ENCODE measurements at regions not wholly inside any gene's neighbourhood (a gene's known extent, or its start where the extent isn't known, plus 50 kb on each side); places are given as distances from the start of the nearest gene placed in this dataset.

DNA sequence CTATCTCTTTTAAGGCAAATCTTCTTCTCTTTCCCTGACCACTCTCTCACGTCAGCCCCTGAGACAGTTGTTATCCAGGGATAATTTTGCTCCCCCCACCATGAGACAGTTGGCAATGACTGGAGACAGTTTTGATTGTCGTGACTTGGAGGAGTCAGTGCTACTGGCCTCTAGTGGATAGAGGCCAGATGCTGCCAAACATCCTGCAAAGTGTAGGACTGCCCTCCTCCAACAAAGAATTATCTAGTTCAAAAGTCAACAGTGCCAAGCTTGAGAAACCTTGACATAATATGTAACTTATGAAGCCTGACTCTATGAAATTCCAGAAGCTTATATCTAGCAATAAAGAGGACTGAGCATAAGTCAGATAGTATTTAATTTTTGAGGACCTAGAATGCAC is 502.1 kb upstream of the IGFBP7 start:
- intact Hi-C loops (cut with micrococcal nuclease) = no loop called here
- DNase-seq (no peak), ATAC-seq (no peak)

DNA sequence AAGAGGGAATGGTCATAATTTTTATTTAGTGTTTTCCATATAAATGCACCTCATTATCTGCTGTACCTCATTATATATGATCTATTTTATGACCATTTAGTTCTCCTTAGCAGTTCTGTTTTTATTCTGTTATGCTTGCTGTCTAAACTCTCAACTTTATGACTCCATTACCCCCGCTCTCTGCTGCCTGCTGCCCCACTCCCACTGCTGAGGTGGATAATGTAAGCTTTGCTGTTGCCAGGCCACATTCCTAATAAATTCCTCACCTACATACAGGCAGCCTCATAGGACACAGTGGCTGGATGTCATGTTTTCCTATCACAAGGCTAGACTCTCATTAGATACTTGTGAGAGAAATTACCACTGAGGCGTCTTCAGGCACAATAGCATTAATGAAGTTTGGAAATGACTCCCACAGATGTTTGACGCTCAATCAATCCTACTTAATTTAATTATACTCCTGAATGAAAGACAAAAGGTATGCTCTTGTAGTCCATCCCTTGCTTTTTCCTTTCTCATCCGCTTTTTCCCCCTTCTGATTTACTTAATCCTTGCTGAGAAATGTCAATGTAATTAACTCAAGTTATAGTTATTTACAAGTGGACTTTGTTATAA is 497.5 kb upstream of the IGFBP7 start:
- intact Hi-C loops (cut with micrococcal nuclease) = no loop called here

DNA sequence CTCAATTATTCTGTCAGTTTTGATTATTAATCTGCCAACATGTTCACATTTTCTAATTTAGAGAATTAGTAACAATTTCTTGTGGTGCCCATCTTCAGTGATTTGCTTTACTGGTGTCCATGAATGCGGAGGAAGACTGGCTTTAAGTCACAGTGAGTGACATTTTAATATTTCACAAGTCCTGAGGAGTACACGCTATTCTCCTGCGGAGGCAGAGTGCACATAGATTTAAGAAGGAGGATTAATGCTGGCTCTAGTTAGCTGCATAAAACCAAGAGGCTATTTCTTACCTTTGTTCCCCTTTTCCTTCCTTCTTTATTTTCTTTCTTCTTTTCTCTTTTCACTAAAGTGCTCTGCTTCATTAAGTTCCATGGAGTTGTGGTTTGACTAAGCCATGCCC is 495.2 kb upstream of the IGFBP7 start:
- intact Hi-C loops (cut with micrococcal nuclease) = no loop called here
- ATAC-seq (no peak), DNase-seq (no peak)

More for the DNA sequence above, 497.5 kb upstream of the IGFBP7 start:
- DNase-seq (no peak), ATAC-seq (no peak)

DNA sequence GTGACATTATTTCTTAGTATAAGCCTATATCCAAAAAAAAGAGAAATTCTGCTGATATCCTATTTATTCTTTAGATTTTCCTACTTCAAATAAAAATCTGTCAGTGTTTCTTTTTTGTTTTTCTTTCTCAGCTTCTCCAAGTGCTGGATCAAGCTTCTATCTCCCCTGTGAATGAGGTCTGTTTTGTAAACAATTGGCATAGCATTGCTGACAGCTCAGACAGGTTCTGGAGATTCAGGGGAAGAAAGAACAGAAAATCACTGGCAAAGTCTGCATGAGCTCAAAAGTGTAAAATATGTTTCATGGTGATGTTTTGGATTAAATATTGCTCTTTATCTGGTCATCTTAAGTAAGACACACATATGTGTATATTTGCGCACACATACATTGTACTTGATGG is 492.0 kb upstream of the IGFBP7 start:
- intact Hi-C loops (cut with micrococcal nuclease) = no loop called here
- DNase-seq (no peak), ATAC-seq (no peak)

DNA sequence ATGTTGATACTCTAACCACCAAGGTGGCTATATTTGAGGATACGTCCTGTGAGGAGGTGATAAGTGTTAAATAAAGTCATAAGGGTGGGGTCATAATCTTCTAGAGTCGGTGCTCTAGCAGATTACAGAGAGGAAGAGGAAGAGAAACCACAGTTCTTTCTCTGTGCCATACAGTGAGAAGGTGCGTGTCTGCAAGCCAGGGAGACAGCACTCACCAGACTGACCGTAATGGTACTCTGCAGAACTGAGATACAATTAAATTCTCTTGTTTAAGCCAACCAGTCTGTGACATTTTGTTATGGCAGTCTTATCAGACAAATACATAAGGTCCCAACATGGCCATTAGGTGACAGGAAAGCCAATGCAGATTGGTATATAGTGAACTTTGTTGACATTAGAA is 480.9 kb upstream of the IGFBP7 start:
- ATAC-seq (no peak), DNase-seq (no peak)
- intact Hi-C loops (cut with micrococcal nuclease) = no loop called here

DNA sequence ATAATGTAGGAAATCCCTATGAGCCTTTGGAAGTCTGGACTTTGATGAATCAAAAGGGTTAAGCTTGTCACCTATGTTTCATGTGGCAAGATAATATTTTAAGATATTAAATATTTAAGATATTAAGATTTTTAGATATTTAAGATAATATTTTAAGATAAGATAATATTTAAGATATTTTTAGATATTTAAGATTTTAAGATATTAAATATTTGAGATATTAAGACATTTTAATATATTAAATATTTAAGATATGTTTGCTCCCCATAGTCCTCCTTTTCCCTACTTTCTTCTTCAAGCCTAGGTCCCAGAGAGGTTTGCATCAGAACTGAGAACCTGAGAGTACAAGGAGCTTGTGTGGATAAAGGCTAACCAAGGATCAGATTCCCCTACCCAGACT is 478.4 kb upstream of the IGFBP7 start:
- intact Hi-C loops (cut with micrococcal nuclease) = no loop called here
- no peak for DNase-seq
- no peak for ATAC-seq

- DNase-seq (no peak), ATAC-seq (no peak)
- intact Hi-C loops (cut with micrococcal nuclease) = no loop called here
Measured at GRCh38 chr4:57580710-57581599, 470.8 kb upstream of the IGFBP7 start.

DNA sequence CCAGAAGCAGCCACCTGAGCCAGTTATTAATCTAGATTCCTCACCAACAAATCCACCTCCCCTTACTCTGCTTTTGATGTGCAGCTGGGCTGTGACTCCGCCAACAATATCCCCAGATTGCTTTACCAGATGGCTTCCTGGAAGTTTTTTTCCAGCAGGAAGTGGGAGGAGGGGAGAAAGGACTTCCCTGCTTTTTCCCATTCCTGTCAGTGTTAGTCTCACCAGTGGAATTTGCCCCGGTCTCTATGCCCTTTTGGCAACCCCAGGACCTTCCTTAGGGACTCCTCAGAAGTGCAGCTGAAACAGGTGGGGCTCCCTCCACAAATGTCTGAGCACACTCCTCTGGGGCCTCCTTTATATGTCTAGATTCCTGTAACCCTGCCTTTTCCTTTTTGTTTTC is 465.2 kb upstream of the IGFBP7 start:
- DNase-seq (no peak), ATAC-seq (peak; percentile 54)
- intact Hi-C loops (cut with micrococcal nuclease) = no loop called here

GRCh38 chr4:57554556-57555092 is 444.4 kb upstream of the IGFBP7 start:
- ATAC-seq (no peak), DNase-seq (no peak)
- intact Hi-C loops (cut with micrococcal nuclease) = no loop called here

DNA sequence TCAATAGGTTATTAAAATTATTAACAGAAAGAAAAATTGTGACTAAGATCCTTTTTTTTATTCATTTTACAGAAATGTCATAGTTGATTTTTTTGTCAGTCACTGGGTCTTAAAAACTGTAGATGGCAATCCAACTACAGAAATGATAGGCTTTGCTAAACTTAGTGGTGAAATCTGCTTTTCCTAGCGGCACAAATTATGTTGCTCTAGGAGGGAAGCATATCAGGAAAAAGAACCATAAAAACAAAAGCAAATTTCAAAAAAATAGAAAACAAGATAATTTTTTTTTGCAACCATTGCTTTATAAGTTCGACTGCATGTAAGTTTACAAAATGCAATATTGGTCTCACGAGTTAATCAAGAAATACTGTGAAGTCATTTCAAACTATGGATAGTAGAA is 443.5 kb upstream of the IGFBP7 start:
- DNase-seq = no peak
- intact Hi-C loops (cut with micrococcal nuclease) = no loop called here

GRCh38 chr4:57550198-57550597 is 440.0 kb upstream of the IGFBP7 start:
- no peak for ATAC-seq
- no peak for DNase-seq
- intact Hi-C loops (cut with micrococcal nuclease) = no loop called here

More for the DNA sequence above, 443.5 kb upstream of the IGFBP7 start:
- no peak for ATAC-seq

DNA sequence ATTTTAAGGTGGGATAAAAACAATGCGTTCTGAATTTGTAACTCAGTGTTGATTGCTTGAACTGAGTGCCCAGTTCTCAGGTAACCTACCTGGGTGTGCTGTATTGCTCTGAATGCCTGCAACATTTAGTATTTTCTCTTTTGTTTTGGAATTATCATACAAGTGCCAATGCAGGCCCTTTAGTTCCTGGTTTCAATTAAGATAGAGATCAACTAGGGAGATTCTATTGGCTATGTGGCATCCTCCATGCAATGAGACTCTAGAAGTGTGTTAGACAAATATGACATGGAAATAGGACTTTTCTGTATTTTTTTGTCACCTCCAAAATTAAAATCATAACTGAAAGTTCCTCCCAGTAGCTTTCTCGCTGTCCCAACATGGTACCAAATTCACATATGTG is 438.7 kb upstream of the IGFBP7 start:
- intact Hi-C loops (cut with micrococcal nuclease) = no loop called here
- DNase-seq (no peak), ATAC-seq (no peak)

- DNase-seq = no peak
- intact Hi-C loops (cut with micrococcal nuclease) = no loop called here
- no peak for ATAC-seq
Measured at GRCh38 chr4:57544811-57545654, 434.8 kb upstream of the IGFBP7 start.

GRCh38 chr4:57504797-57505530 is 394.8 kb upstream of the IGFBP7 start:
- ATAC-seq = no peak
- intact Hi-C loops (cut with micrococcal nuclease) = no loop called here
- no peak for DNase-seq

GRCh38 chr4:57504139-57504538 is 394.0 kb upstream of the IGFBP7 start:
- intact Hi-C loops (cut with micrococcal nuclease) = no loop called here
- DNase-seq (no peak), ATAC-seq (no peak)

DNA sequence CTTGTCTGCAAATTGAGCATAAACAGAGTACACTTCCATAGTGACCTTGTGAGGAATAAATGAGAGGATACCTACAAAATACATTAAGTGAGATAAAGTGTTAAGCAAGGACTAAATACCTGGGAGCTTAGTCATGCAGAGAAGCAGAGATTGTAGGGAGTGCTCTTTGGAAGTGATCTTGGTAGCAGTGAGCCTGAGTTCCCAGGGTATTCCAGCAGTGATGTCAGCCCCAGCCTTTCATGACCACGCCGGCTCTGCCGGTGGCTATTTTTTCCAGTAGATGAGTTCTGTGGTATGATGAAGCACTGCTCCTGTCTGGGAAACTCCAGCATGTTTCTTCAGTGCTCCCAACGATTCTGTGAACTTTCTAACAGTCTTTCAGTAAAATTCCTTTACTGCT is 391.5 kb upstream of the IGFBP7 start:
- ATAC-seq (peak; percentile 97), DNase-seq (peak; percentile 60)
- intact Hi-C loops (cut with micrococcal nuclease) = no loop called here

DNA sequence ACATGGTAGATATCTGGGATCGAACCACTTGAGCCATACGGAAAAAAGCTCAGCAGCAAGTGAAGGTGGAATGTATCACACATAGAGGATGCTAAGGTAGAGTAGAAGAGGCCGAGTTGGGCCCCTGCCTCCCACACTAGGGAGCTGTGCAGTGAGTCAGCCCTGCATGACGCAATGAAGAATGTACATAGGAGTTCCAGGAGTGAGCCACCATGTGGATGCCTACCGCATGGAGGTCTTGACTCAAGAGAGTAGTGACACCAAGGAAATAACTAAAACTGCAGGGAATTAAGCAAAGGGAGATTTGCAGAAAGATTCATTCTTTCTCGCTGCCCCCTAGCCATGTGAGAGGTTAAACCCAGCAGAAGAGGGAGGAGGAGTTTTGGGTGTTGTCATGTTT is 389.6 kb upstream of the IGFBP7 start:
- intact Hi-C loops (cut with micrococcal nuclease) = no loop called here
- ATAC-seq = no peak
- DNase-seq = no peak

- intact Hi-C loops (cut with micrococcal nuclease) = no loop called here
- ATAC-seq (no peak), DNase-seq (no peak)
Measured at GRCh38 chr4:57498251-57498650, 388.1 kb upstream of the IGFBP7 start.

All from left ventricle myocardium superior (tissue), 1 donor.